ENCODE measurements at regions not wholly inside any gene's neighbourhood (a gene's known extent, or its start where the extent isn't known, plus 50 kb on each side); places are given as distances from the start of the nearest gene placed in this dataset.

- intact Hi-C loops (cut with micrococcal nuclease): loop anchor here (2.0 kb wide), 2 partner anchors 19 to 23 kb away; no protein-coding TSS in a partner anchor
- Histone ChIP-seq H3K36me3 (ENCODE audit: control insufficient read depth in 2 of 2, extremely low read depth in 1 of 2, insufficient read depth in 2 of 2, low read length in 2 of 2) (no peaks in the 10 kb centered on the region), H3K27ac (ENCODE audit: insufficient read depth, low read depth, low read length) (peak overlapping the region; percentile 77), H2AFZ (ENCODE audit: low read depth, low read length) (no peak overlapping the region), H4K20me1 (replicated peaks; ENCODE audit: control insufficient read depth, extremely low read depth, insufficient read depth, low read length) (no peaks in the 10 kb centered on the region), H3K4me3 (replicated peaks in 1 of 3; ENCODE audit: insufficient read depth in 1 of 3, low read depth in 1 of 3, low read length in 3 of 3) (no peak overlapping the region), H3K79me2 (ENCODE audit: control insufficient read depth, insufficient read depth, low read length) (no peaks in the 10 kb centered on the region), H3K9me1 (replicated peaks; ENCODE audit: control insufficient read depth, extremely low read depth, insufficient read depth, low read length) (no peaks in the 10 kb centered on the region), H3K27me3 (ENCODE audit: control insufficient read depth in 2 of 2, insufficient read depth in 2 of 2, low read length in 2 of 2) (no peaks in the 10 kb centered on the region), H3K9ac (replicated peaks; ENCODE audit: extremely low read depth, insufficient read depth, low read length) (no peak overlapping the region), H3K9me3 (replicated peaks; ENCODE audit: control insufficient read depth, insufficient read depth, low read length) (no peaks in the 10 kb centered on the region), H3K4me2 (ENCODE audit: insufficient read depth, low read length) (no peak overlapping the region), H3K4me1 (ENCODE audit: control insufficient read depth, extremely low read depth, insufficient read depth, low read length) (peaks cover 16% of the 10 kb centered on the region)
- ChIA-PET POLR2A (no interaction called here), CTCF (no interaction called here)
- no TSS peak for BruUV-seq (replicated peaks)
- dilution Hi-C loops (cut with MboI; ENCODE audit: extremely low pct_ligation_motif_present, low sequenced_read_pairs): loop anchor here (25.0 kb wide), 1 partner anchor 188 kb away; no protein-coding TSS in a partner anchor
- TF ChIP-seq EZH2 (IDR thresholded peaks at IDR 0.05; ENCODE audit: borderline replicate concordance, low read depth, low read length, severe bottlenecking) (no peak), POLR2AphosphoS5 (IDR thresholded peaks at IDR 0.05; ENCODE audit: insufficient read depth, low read depth, low read length) (no peak), GATA2 (IDR thresholded peaks at IDR 0.05; ENCODE audit: insufficient read depth, insufficient read length, low read depth, low read length) (no peak), FOS (IDR thresholded peaks at IDR 0.05; ENCODE audit: borderline replicate concordance, insufficient read depth, low read length) (no peak), MYC (IDR thresholded peaks at IDR 0.05; ENCODE audit: low read depth, low read length) (no peak), MAX (IDR thresholded peaks at IDR 0.05; ENCODE audit: insufficient read depth, insufficient read length) (no peak)
- DNase-seq (ENCODE audit: low read depth, low spot score) (no peak), FAIRE-seq (no peak)
These were observed 86.6 kb upstream of the SNRK start for GRCh38 chr3:43199645-43200306.
